DOHH2 (cell line): ENCODE measurements at regions not wholly inside any gene's neighbourhood (a gene's known extent, or its start where the extent isn't known, plus 50 kb on each side); places are given as distances from the start of the nearest gene placed in this dataset.

Experiments
- CTCF ChIP-seq: fragments of 200-600 bp; sonication (generic); IDR thresholded peaks from one replicate; pipeline ENCODE4 v1.5.1; 2014; ENCODE audit warnings: antibody characterized with exemption, mild to moderate bottlenecking, low read depth, low read length; ENCODE audit not compliant: poor library complexity, severe bottlenecking
- EZH2phosphoT487 ChIP-seq: fragments of 200-600 bp; sonication (generic); IDR thresholded peaks from 2 replicates; pipeline ENCODE4 v1.6.1; 2017; ENCODE audit warnings: borderline replicate concordance, mild to moderate bottlenecking, antibody characterized with exemption, low read length, moderate library complexity, mixed read lengths

GRCh38 chr5:109994135-109994534 lies 304.4 kb downstream of the MAN2A1 start:
- no peak for TF ChIP-seq CTCF
- no peak for TF ChIP-seq EZH2phosphoT487
